HG03280 (cell line): ENCODE measurements at regions not wholly inside any gene's neighbourhood (a gene's known extent, or its start where the extent isn't known, plus 50 kb on each side); places are given as distances from the start of the nearest gene placed in this dataset.
"Not testable (repeated sequence)": the region's sequence is repeated elsewhere in the genome, so short reads cannot be mapped to it uniquely, and the experiment has no call there.

Source experiments
- ATAC-seq: cut with Tn5 transposase; IDR thresholded peaks from one replicate; pipeline ENCODE4 v1.9.1; 2021; ENCODE audit warnings: mild to moderate bottlenecking, moderate library complexity; ENCODE audit not compliant: unreplicated experiment

DNA sequence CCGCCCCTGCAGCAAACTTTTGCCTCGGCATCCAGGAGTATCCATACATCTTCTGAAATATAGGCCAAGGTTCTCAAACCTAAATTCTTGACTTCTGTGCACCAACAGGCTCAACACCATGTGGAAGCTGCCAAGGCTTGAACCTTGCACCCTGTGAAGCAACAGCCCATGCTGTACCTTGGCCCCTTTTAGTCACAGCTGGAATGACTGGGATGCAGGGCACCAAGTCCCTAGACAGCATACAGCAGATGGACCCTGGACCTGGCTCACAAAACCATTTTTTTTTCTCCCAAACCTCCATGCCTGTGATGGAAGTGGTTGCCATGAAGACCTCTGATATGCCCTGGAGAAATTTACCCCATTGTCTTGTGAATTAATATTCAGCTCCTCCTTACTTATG lies 233.8 kb upstream of the KCND2 start:
- ATAC-seq, result no peak

DNA sequence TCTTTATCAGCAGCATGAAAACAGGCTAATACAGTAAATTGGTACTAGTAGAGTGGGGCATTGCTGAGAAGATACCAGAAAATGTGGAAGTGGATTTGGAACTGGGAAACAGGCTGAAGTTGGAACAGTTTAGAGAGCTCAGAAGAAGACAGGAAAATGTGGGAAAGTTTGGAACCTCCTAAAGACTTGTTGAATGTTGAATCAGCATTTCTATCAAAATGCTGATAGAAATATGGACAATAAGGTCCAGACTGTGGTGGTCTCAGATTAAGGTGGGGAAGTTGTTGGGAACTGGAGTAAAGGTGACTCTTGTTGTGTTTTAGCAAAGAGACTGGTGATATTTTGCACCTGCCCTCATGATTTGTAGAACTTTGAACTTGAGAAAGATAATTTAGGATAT lies 231.2 kb upstream of the KCND2 start:
- no peak for ATAC-seq

DNA sequence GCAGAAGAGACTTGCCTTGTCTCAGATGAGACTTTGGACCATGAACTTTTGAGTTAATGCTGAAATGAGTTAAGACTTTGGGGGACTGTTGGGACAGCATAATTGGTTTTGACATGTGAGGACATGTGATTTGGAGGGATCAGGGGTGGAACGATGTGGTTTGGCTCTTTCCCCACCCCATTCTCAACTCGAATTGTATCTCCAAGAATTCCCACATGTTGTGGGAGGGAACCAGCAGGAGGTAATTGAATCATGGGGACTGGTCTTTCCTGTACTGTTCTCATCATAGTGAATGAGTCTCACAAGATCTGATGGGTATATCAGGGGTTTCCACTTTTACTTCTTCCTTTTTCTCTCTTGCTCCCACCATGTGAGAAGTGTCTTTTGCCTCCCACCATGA lies 229.7 kb upstream of the KCND2 start:
- ATAC-seq, result no peak

DNA sequence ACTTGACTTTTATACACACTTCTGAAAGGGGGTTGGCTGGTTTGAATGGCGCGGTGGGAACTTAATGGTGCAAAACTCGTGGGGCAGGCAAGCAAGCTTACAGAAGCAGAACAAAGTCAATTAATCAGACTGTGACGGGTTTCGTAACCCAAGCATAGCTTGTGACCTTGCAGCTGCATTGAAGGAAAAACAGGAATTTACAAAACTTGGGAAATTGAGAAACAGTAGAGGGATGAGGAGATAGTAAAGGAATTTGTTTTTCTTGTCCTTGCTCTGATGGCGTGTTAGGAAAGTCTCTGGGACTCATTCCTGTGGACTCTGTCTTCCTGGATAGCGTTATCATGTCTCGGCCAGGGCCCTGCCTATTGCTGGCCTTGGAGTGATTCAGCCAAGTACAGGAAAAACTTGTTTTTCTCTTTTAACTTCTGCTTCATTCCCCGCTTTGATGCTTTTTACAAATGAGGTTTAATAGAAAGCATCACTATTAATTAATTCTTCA lies 220.0 kb upstream of the KCND2 start:
- ATAC-seq, result no peak

GRCh38 chr7:120053390-120053961 lies 219.5 kb upstream of the KCND2 start:
- no peak for ATAC-seq

DNA sequence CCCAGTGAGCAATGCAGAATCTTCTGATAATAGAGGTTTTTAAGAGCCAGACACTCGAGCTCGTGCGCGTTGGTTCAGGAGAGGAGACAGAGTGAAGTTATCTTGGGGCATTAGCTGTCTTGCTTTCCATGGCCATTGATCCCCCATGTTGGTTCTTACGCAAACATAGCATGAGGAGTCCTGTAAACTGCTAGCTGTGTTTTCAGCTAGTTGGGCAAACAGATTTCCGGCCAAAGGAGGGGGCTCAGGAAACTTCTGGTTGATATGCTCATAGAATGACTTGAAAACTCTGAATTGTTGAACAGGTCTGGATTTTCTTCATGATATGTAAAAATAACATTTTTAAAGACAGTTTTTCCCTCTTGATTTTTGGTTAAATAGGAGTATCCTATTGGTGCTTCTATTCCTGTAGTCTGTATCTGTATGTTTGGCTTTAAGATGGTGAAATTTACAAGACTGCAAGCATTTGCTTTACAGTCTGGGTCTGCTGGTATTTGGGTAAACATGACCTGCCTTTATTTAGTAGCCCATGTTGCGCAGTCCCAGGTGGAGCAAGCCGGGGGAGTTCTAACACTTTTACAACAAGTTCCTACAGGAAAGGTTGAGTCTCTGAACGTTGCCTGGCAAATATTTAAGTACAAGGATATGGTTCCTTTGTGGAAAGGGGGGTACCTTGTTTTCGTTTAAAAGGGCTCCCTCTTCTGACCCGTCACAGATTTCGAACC lies 218.4 kb upstream of the KCND2 start:
- no peak for ATAC-seq

GRCh38 chr7:120055300-120055699 lies 217.7 kb upstream of the KCND2 start:
- no peak for ATAC-seq

DNA sequence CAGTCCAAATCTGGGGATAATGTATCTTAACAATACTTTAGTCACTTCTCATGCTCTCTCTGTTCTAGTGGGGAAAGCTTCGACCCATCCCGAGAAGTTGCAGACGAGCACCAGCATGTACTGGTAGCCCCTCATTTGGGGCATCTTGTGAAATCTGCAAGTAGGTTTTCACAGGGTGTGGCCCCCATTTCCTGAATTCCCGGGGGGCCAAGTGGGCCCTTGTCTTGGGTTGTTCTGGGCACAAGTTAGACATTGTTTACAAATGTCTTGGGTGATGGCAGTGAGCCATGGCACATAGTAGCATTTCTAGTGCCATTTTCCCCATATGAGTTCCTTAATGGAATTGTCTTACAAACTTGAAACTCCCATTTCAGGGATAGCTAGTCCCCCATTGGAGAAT lies 216.7 kb upstream of the KCND2 start:
- no peak for ATAC-seq

DNA sequence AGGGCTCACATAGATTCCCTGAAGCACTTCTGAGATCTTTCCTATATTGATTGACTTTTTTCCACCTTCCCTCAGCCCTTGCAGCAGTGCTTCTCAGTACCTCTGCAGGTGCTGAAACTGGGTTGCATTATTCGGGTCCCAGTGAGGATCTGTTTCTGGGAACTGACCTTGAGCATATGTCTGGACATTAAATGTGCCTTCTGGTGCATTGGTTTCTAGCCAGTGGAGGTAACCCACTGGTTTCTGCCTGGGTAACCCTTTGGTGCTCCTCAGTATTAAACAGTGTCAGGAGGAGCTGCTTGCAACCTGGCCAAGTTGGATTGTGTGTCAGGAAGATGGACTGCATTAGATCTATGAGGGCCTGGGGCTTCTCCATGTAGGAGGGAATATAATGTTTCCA lies 213.3 kb upstream of the KCND2 start:
- ATAC-seq, result no peak

GRCh38 chr7:120060281-120060680 lies 212.7 kb upstream of the KCND2 start:
- ATAC-seq, result no peak

- ATAC-seq, result no peak
These were observed 212.1 kb upstream of the KCND2 start for GRCh38 chr7:120060875-120061274.

GRCh38 chr7:120064565-120064964 lies 208.4 kb upstream of the KCND2 start:
- ATAC-seq, result peak; percentile 89

GRCh38 chr7:120066898-120067297 lies 206.1 kb upstream of the KCND2 start:
- not testable (repeated sequence) for ATAC-seq

DNA sequence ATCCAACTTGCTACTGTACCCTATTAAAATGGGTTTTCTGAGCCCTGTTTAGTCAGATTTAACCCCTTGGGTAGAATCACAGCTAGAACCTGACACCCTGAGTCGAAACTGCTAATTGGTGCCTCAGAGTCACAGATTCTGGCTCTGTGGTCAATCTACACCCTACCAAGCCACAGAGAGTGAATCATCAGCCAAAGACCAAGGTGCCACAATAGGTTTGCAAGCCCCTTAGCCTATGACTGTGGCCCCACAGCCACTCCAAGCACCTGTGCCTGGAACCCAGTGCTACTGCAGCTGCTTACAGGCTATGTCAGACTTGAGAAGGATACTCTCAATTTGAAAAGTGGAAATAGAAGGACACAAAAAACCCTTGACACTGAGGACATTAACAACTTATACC lies 202.8 kb upstream of the KCND2 start:
- ATAC-seq, result peak; percentile 53

- ATAC-seq, result no peak
These were observed 195.2 kb upstream of the KCND2 start for GRCh38 chr7:120077777-120078176.

DNA sequence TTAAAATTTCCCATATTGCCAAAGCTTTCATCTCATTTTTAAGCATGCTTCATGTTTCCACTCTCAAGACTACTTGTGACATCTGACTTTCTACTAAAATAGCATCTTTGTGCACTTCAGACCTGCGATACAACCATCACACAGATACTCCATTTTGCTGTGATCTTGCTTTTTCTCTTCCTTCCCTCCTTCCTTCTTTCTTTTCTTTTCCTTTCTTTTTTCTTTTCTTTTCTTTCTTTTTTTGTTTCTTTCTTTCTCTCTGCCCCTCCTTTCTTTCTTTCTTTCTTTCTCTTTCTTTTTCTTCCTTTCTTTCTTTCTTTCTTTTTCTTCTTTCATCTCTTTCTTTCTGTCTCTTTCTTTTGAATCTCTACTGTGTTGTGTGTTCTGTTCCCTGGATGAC lies 194.0 kb upstream of the KCND2 start:
- no peak for ATAC-seq

DNA sequence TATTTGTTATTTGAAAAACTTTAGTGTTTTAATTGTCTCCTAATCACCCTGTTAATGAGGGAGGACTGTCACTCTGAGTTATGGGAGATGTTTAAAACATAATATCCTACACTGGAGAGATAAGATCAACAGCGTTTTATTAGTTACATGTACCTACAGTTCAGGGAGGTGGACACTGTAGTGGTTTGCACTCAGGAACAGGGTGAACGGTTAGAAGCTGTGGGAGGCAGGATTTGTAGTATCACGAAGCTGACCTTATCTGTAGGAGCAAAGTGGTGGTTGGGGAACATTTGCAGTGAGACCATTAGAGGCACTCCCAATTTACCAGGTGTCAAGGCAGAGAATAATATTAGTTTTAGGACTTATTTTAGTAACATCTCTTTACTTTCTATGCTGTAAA lies 193.3 kb upstream of the KCND2 start:
- no peak for ATAC-seq

- ATAC-seq, result not testable (repeated sequence)
These were observed 186.5 kb upstream of the KCND2 start for GRCh38 chr7:120086468-120086867.

DNA sequence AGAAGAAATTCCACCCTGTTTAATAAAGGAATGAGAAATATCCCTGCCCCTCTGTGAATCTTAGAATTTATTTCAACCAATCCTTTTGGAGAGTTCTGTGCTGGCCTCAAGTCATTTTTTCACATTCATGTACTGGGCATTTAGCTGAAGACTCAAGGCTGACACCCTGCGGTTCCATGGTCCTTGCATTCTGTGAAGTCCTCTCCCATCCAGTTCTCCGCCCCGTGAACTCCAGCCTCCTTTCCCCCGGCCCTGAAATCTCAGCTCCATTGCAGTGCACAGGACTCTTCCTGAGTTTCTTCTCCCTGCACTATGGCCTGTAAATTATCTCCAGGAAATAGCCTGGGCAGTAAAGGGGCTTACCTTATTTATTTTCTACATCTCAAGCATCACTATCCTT lies 183.0 kb upstream of the KCND2 start:
- ATAC-seq, result no peak

DNA sequence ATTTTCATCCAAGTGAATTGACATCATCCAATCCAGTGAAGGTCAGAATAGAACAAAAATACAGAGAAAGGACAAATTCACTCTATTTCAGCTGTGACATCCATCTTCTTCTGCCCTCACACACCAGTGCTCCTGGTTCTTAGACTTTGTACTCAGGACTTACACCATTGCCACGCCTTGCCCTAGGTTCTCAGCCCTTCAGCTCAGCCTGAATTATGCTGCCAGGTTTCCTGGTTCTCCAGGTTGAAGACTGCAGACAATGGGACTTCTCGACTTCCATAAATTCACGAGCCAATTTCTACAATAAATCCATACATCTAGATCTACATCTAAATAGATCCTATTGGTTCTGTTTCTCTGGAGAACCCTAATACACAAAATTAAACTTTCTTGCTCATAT lies 181.2 kb upstream of the KCND2 start:
- ATAC-seq, result no peak

GRCh38 chr7:120097020-120097419 lies 176.0 kb upstream of the KCND2 start:
- no peak for ATAC-seq

- ATAC-seq, result no peak
These were observed 175.2 kb upstream of the KCND2 start for GRCh38 chr7:120097774-120098173.

GRCh38 chr7:120108376-120108775 lies 164.6 kb upstream of the KCND2 start:
- ATAC-seq, result no peak
